ENCODE measurements at regions not wholly inside any gene's neighbourhood (a gene's known extent, or its start where the extent isn't known, plus 50 kb on each side); places are given as distances from the start of the nearest gene placed in this dataset.

DNA sequence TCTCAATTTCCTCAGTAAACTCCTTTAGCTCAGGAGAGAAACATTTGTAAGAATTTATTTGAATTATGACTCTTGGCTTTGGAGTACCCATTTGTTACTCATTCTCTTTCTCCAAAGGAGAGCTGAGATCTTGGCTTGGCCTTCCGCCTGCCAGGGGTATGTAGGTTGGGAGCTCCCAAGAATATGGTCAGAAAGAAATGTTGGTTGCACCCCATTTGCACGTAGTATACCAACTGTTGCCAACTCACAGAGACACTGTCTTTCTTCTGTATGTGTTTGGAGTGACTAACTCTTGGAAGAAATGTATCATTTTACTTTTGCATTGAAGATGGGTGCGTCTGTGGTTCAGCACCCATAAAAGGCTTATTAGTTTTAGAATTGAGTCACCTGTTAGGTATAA lies 708.5 kb upstream of the SORCS1 start:
- no peak for TF ChIP-seq SP1 (IDR thresholded peaks at IDR 0.05)
- no peak for TF ChIP-seq BHLHE40 (IDR thresholded peaks at IDR 0.05; ENCODE audit: borderline replicate concordance)

Data from HEK293T (cell line).